Stimulated activated CD4-positive, alpha-beta T cell treated with anti-CD3 and anti-CD28 coated beads, Interleukin-2, amount 100 ng/mL, for 24 hours (primary cell): ENCODE measurements at regions not wholly inside any gene's neighbourhood (a gene's known extent, or its start where the extent isn't known, plus 50 kb on each side); places are given as distances from the start of the nearest gene placed in this dataset.

Experiments used
- DNase-seq, 2 donors: peaks; one replicate each; pipeline ENCODE4 v3.0.0-alpha.2; 2020

- DNase-seq, result no peak
Observed at GRCh38 chr1:87439821-87440220, 111.1 kb downstream of the LMO4 start.

- DNase-seq, result peak; percentile 14 to 38
Observed at GRCh38 chr1:87449348-87449963, 120.8 kb downstream of the LMO4 start.

- DNase-seq, result no peak
Observed at GRCh38 chr1:87450136-87450535, 121.5 kb downstream of the LMO4 start.

- peak in 1 of 2 donors; percentile 6 for DNase-seq
Observed at GRCh38 chr1:87450615-87451209, 122.0 kb downstream of the LMO4 start.

- no peak for DNase-seq
Observed at GRCh38 chr1:87451229-87451920, 122.7 kb downstream of the LMO4 start.

GRCh38 chr1:87452648-87453047 lies 124.0 kb downstream of the LMO4 start:
- no peak for DNase-seq

- no peak for DNase-seq
Observed at GRCh38 chr1:87457408-87457807, 128.7 kb downstream of the LMO4 start.

- DNase-seq, result no peak
Observed at GRCh38 chr1:87462894-87463293, 134.2 kb downstream of the LMO4 start.

- DNase-seq, result no peak
Observed at GRCh38 chr1:87464022-87464490, 135.4 kb downstream of the LMO4 start.

- DNase-seq, result no peak
Observed at GRCh38 chr1:87466621-87467020, 137.9 kb downstream of the LMO4 start.

GRCh38 chr1:87472716-87473115 lies 144.0 kb downstream of the LMO4 start:
- no peak for DNase-seq

GRCh38 chr1:87473203-87473661 lies 144.6 kb downstream of the LMO4 start:
- DNase-seq, result no peak

- no peak for DNase-seq
Observed at GRCh38 chr1:87474098-87474497, 145.4 kb downstream of the LMO4 start.

GRCh38 chr1:87478231-87478630 lies 149.6 kb downstream of the LMO4 start:
- no peak for DNase-seq

GRCh38 chr1:87495147-87495546 lies 166.5 kb downstream of the LMO4 start:
- DNase-seq, result no peak

- no peak for DNase-seq
Observed at GRCh38 chr1:87495870-87496269, 167.2 kb downstream of the LMO4 start.

- DNase-seq, result no peak
Observed at GRCh38 chr1:87497380-87498203, 168.9 kb downstream of the LMO4 start.

GRCh38 chr1:87501738-87502137 lies 173.1 kb downstream of the LMO4 start:
- DNase-seq, result no peak

- no peak for DNase-seq
Observed at GRCh38 chr1:87505391-87505983, 176.8 kb downstream of the LMO4 start.

- DNase-seq, result no peak
Observed at GRCh38 chr1:87506147-87506546, 177.5 kb downstream of the LMO4 start.

GRCh38 chr1:87508247-87508787 lies 179.6 kb downstream of the LMO4 start:
- DNase-seq, result no peak

GRCh38 chr1:87510540-87510939 lies 181.9 kb downstream of the LMO4 start:
- no peak for DNase-seq

- DNase-seq, result no peak
Observed at GRCh38 chr1:87511449-87511848, 182.8 kb downstream of the LMO4 start.
